Loucy (cell line): ENCODE measurements at regions not wholly inside any gene's neighbourhood (a gene's known extent, or its start where the extent isn't known, plus 50 kb on each side); places are given as distances from the start of the nearest gene placed in this dataset.

Source experiments
- H2AFZ ChIP-seq: fragments of 200-600 bp; sonication (generic); 2 replicates; pipeline ENCODE4 v1.6.0; 2016; ENCODE audit warnings: antibody characterized with exemption, mild to moderate bottlenecking, low read length, moderate library complexity
- H3F3A ChIP-seq: fragments of 200-600 bp; 2 replicates; pipeline ENCODE4 v1.6.0; 2016; ENCODE audit warnings: antibody characterized with exemption, low read depth, mild to moderate bottlenecking
- H3K27me3 ChIP-seq: fragments of 200-600 bp; sonication (generic); 2 replicates; pipeline ENCODE4 v1.6.1; 2014; ENCODE audit warnings: low read length, mild to moderate bottlenecking; ENCODE audit not compliant: insufficient read depth, poor library complexity, severe bottlenecking
- H3K36me3 ChIP-seq: fragments of 200-600 bp; sonication (generic); 2 replicates; pipeline ENCODE4 v1.6.1; 2016; ENCODE audit warnings: low read length; ENCODE audit not compliant: insufficient read depth
- H3K4me1 ChIP-seq: fragments of 200-600 bp; sonication (generic); 2 replicates; pipeline ENCODE4 v1.5.1; 2014; ENCODE audit warnings: low read length, mild to moderate bottlenecking; ENCODE audit not compliant: insufficient read depth, poor library complexity, severe bottlenecking
- H3K4me2 ChIP-seq: fragments of 200-600 bp; sonication (generic); 2 replicates; pipeline ENCODE4 v1.6.0; 2014; ENCODE audit warnings: antibody characterized with exemption, low read length, low read depth, mild to moderate bottlenecking; ENCODE audit not compliant: poor library complexity, severe bottlenecking
- H3K4me3 ChIP-seq: fragments of 200-600 bp; sonication (generic); 2 replicates; pipeline ENCODE4 v1.5.1; 2014; ENCODE audit warnings: low read length, mild to moderate bottlenecking, mixed read lengths; ENCODE audit not compliant: poor library complexity, severe bottlenecking
- H3K79me2 ChIP-seq: fragments of 200-600 bp; sonication (generic); 2 replicates; pipeline ENCODE4 v1.6.1; 2014; ENCODE audit warnings: low read length; ENCODE audit not compliant: insufficient read depth
- H3K9ac ChIP-seq: fragments of 200-600 bp; sonication (generic); 2 replicates; pipeline ENCODE4 v1.6.0; 2014; ENCODE audit warnings: mild to moderate bottlenecking, low read depth, low read length, moderate library complexity; ENCODE audit not compliant: poor library complexity, severe bottlenecking
- H3K9me2 ChIP-seq: fragments of 200-600 bp; sonication (generic); replicated peaks from 2 replicates; pipeline ENCODE4 v1.6.1; 2016; ENCODE audit warnings: low read depth, low read length, mixed read lengths
- H3K9me3 ChIP-seq: fragments of 200-600 bp; sonication (generic); 2 replicates; pipeline ENCODE4 v1.6.1; 2014; ENCODE audit warnings: mild to moderate bottlenecking, antibody characterized with exemption, low read length, low read depth; ENCODE audit not compliant: insufficient read depth
- H4K20me1 ChIP-seq: fragments of 200-600 bp; sonication (generic); 2 replicates; pipeline ENCODE4 v1.6.0; 2014; ENCODE audit warnings: antibody characterized with exemption, low read length, mild to moderate bottlenecking; ENCODE audit not compliant: insufficient read depth, poor library complexity, severe bottlenecking
- CTCF ChIP-seq: fragments of 200-600 bp; sonication (generic); conservative IDR thresholded peaks from 2 replicates; pipeline ENCODE4 v1.5.1; 2014; ENCODE audit warnings: mild to moderate bottlenecking, antibody characterized with exemption, low read length
- EZH2phosphoT487 ChIP-seq: fragments of 200-600 bp; IDR thresholded peaks from 2 replicates; pipeline ENCODE4 v1.6.1; 2018; ENCODE audit warnings: antibody characterized with exemption, mild to moderate bottlenecking, moderate library complexity, borderline replicate concordance

- Histone ChIP-seq H3F3A (no peaks in the 10 kb centered on the region), H3K4me2 (no peak overlapping the region), H3K36me3 (no peaks in the 10 kb centered on the region), H4K20me1 (no peaks in the 10 kb centered on the region), H2AFZ (no peak overlapping the region), H3K79me2 (no peaks in the 10 kb centered on the region), H3K4me3 (no peak overlapping the region), H3K27me3 (no peaks in the 10 kb centered on the region), H3K9me2 (no peaks in the 10 kb centered on the region), H3K9ac (no peak overlapping the region), H3K9me3 (no peaks in the 10 kb centered on the region), H3K4me1 (no peaks in the 10 kb centered on the region)
- TF ChIP-seq CTCF (no peak), EZH2phosphoT487 (no peak)
These were observed 411.7 kb upstream of the ZFHX3 start for GRCh38 chr16:73459586-73459985.

GRCh38 chr16:73457851-73458250 is 409.9 kb upstream of the ZFHX3 start:
- Histone ChIP-seq H3K9me3 (no peaks in the 10 kb centered on the region), H3K27me3 (no peaks in the 10 kb centered on the region), H4K20me1 (no peaks in the 10 kb centered on the region), H3K9ac (no peak overlapping the region), H3K79me2 (no peaks in the 10 kb centered on the region), H2AFZ (no peak overlapping the region), H3K4me2 (no peak overlapping the region), H3K4me3 (no peak overlapping the region), H3K4me1 (no peaks in the 10 kb centered on the region), H3F3A (no peaks in the 10 kb centered on the region), H3K9me2 (no peaks in the 10 kb centered on the region), H3K36me3 (no peaks in the 10 kb centered on the region)
- TF ChIP-seq EZH2phosphoT487 (no peak), CTCF (no peak)

- Histone ChIP-seq H3K4me2 (no peak overlapping the region), H3K79me2 (no peaks in the 10 kb centered on the region), H3K9me2 (no peaks in the 10 kb centered on the region), H3F3A (no peaks in the 10 kb centered on the region), H2AFZ (no peak overlapping the region), H3K4me1 (no peaks in the 10 kb centered on the region), H3K36me3 (no peaks in the 10 kb centered on the region), H3K4me3 (no peak overlapping the region), H3K9me3 (peaks cover 8% of the 10 kb centered on the region; the same call in 1 of the 2 replicates), H3K9ac (no peak overlapping the region), H3K27me3 (no peaks in the 10 kb centered on the region), H4K20me1 (no peaks in the 10 kb centered on the region)
- TF ChIP-seq CTCF = no peak
- TF ChIP-seq EZH2phosphoT487 = no peak
These were observed 401.0 kb upstream of the ZFHX3 start for GRCh38 chr16:73448970-73449369.
